ENCODE measurements at regions not wholly inside any gene's neighbourhood (a gene's known extent, or its start where the extent isn't known, plus 50 kb on each side); places are given as distances from the start of the nearest gene placed in this dataset.

DNA sequence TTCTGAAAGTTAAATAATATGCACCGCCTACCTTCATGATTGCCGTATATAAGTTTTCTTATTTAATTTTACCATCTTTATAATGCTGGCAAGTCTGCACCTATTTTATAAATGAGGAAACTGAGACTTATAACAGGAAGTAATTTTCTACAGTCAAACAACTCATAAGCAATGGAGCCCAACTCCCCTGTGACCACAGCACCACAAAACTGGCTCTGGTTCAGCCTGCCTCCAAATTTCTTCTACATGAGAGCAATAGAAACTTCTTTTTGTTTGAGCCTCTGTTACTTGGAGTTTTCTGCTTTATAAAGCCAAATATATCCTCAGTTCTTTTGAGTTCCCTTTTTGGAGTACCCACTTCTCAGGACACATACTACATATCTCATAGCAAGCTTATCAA lies 131.1 kb upstream of the HSF2 start:
- H3K4me1 ChIP-seq (replicated peaks in 1 of 2; ENCODE audit: control insufficient read depth in 2 of 2, insufficient read depth in 2 of 2, low read length in 2 of 2), result no peaks in the 10 kb centered on the region
- intact Hi-C loops (cut with micrococcal nuclease), result no loop called here
- H3K4me3 ChIP-seq, result no peak overlapping the region
- no peaks in the 10 kb centered on the region for H3K36me3 ChIP-seq (ENCODE audit: control insufficient read depth, insufficient read depth, low read length)
- DNase-seq (ENCODE audit: extremely low read depth in 1 of 4, low spot score in 3 of 4) (no peak), ATAC-seq (no peak), FAIRE-seq (no peak)
- no peaks in the 10 kb centered on the region for H3K79me2 ChIP-seq (ENCODE audit: control insufficient read depth, insufficient read depth, low read length)
- ChIA-PET POLR2A (interaction anchor here (1.8 kb wide), 1 partner anchor 9 kb away, joined by 5 read pairs; no protein-coding TSS in a partner anchor), CTCF (ENCODE audit: low intra/inter-chr PET ratio) (no interaction called here)
- H4K20me1 ChIP-seq (replicated peaks; ENCODE audit: control insufficient read depth, insufficient read depth, low read length), result no peaks in the 10 kb centered on the region
- no peak overlapping the region for H3K4me2 ChIP-seq (ENCODE audit: insufficient read depth, low read length)
- WGBS (ENCODE audit: insufficient coverage, low coverage, missing lambda C conversion rate), result 8% methylated on average over 2 of the region's 2 CpGs
- no peak overlapping the region for H2AFZ ChIP-seq (ENCODE audit: low read depth, low read length)
- in situ Hi-C loops (cut with MboI), result no loop called here
- H3K9me3 ChIP-seq (replicated peaks; ENCODE audit: control insufficient read depth, insufficient read depth, low read depth, low read length), result peaks cover 3% of the 10 kb centered on the region; the same call in 1 of the 2 replicates
- H3K9ac ChIP-seq (ENCODE audit: insufficient read depth in 1 of 2, low read depth in 2 of 2, low read length in 2 of 2), result no peak overlapping the region
- BruUV-seq (replicated peaks), result no TSS peak
- H3K27ac ChIP-seq (ENCODE audit: extremely low read depth, low read depth, low read length), result no peak overlapping the region
- H3K9me1 ChIP-seq (ENCODE audit: control insufficient read depth, insufficient read depth, low read length), result no peaks in the 10 kb centered on the region
- no peaks in the 10 kb centered on the region for H3K27me3 ChIP-seq (ENCODE audit: control insufficient read depth in 2 of 2, insufficient read depth in 2 of 2, low read length in 2 of 2)
- TF ChIP-seq BRCA1 (IDR thresholded peaks at IDR 0.05), result no peak
- TF ChIP-seq BRCA1 (CRISPR knock-in tag; IDR thresholded peaks at IDR 0.05), result no peak
- TF ChIP-seq ZBTB7A (IDR thresholded peaks at IDR 0.05; ENCODE audit: borderline replicate concordance, control insufficient read depth, low read depth, low read length), result no peak
- no peak for TF ChIP-seq SIN3B (IDR thresholded peaks at IDR 0.05; ENCODE audit: low read depth)
- TF ChIP-seq TAF1 (IDR thresholded peaks at IDR 0.05; ENCODE audit: control insufficient read depth, extremely low read depth, insufficient read depth, low read length, severe bottlenecking), result no peak
- no peak for TF ChIP-seq XRCC3 (IDR thresholded peaks at IDR 0.05)
- TF ChIP-seq, protein P1, sequence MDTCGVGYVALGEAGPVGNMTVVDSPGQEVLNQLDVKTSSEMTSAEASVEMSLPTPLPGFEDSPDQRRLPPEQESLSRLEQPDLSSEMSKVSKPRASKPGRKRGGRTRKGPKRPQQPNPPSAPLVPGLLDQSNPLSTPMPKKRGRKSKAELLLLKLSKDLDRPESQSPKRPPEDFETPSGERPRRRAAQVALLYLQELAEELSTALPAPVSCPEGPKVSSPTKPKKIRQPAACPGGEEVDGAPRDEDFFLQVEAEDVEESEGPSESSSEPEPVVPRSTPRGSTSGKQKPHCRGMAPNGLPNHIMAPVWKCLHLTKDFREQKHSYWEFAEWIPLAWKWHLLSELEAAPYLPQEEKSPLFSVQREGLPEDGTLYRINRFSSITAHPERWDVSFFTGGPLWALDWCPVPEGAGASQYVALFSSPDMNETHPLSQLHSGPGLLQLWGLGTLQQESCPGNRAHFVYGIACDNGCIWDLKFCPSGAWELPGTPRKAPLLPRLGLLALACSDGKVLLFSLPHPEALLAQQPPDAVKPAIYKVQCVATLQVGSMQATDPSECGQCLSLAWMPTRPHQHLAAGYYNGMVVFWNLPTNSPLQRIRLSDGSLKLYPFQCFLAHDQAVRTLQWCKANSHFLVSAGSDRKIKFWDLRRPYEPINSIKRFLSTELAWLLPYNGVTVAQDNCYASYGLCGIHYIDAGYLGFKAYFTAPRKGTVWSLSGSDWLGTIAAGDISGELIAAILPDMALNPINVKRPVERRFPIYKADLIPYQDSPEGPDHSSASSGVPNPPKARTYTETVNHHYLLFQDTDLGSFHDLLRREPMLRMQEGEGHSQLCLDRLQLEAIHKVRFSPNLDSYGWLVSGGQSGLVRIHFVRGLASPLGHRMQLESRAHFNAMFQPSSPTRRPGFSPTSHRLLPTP (IDR thresholded peaks at IDR 0.05; ENCODE audit: borderline replicate concordance, extremely low read depth, insufficient read length), result no peak
- TF ChIP-seq TAL1 (IDR thresholded peaks at IDR 0.05), result no peak
- TF ChIP-seq, protein P2, sequence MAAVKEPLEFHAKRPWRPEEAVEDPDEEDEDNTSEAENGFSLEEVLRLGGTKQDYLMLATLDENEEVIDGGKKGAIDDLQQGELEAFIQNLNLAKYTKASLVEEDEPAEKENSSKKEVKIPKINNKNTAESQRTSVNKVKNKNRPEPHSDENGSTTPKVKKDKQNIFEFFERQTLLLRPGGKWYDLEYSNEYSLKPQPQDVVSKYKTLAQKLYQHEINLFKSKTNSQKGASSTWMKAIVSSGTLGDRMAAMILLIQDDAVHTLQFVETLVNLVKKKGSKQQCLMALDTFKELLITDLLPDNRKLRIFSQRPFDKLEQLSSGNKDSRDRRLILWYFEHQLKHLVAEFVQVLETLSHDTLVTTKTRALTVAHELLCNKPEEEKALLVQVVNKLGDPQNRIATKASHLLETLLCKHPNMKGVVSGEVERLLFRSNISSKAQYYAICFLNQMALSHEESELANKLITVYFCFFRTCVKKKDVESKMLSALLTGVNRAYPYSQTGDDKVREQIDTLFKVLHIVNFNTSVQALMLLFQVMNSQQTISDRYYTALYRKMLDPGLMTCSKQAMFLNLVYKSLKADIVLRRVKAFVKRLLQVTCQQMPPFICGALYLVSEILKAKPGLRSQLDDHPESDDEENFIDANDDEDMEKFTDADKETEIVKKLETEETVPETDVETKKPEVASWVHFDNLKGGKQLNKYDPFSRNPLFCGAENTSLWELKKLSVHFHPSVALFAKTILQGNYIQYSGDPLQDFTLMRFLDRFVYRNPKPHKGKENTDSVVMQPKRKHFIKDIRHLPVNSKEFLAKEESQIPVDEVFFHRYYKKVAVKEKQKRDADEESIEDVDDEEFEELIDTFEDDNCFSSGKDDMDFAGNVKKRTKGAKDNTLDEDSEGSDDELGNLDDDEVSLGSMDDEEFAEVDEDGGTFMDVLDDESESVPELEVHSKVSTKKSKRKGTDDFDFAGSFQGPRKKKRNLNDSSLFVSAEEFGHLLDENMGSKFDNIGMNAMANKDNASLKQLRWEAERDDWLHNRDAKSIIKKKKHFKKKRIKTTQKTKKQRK (IDR thresholded peaks at IDR 0.05; ENCODE audit: borderline replicate concordance, low read depth, low read length), result no peak
- no peak for TF ChIP-seq RBM14 (IDR thresholded peaks at IDR 0.05; ENCODE audit: borderline replicate concordance, insufficient read depth, low read depth, low read length)
- TF ChIP-seq TEAD1 (CRISPR knock-in tag; IDR thresholded peaks at IDR 0.05), result no peak
- no peak for TF ChIP-seq CREBBP (IDR thresholded peaks at IDR 0.05; ENCODE audit: low read depth, low read length)
- no peak for TF ChIP-seq HDAC1 (IDR thresholded peaks at IDR 0.05)
- TF ChIP-seq LEF1 (IDR thresholded peaks at IDR 0.05), result no peak
- TF ChIP-seq BACH1 (tag; IDR thresholded peaks at IDR 0.05), result no peak
- TF ChIP-seq, protein P3, sequence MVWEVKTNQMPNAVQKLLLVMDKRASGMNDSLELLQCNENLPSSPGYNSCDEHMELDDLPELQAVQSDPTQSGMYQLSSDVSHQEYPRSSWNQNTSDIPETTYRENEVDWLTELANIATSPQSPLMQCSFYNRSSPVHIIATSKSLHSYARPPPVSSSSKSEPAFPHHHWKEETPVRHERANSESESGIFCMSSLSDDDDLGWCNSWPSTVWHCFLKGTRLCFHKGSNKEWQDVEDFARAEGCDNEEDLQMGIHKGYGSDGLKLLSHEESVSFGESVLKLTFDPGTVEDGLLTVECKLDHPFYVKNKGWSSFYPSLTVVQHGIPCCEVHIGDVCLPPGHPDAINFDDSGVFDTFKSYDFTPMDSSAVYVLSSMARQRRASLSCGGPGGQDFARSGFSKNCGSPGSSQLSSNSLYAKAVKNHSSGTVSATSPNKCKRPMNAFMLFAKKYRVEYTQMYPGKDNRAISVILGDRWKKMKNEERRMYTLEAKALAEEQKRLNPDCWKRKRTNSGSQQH (CRISPR knock-in tag; IDR thresholded peaks at IDR 0.05), result no peak
- no peak for TF ChIP-seq EWSR1 (IDR thresholded peaks at IDR 0.05; ENCODE audit: borderline replicate concordance, low read depth, partially characterized antibody)

Measured in K562 (cell line).